IPS-NIHi7 (cell line): ENCODE measurements at regions not wholly inside any gene's neighbourhood (a gene's known extent, or its start where the extent isn't known, plus 50 kb on each side); places are given as distances from the start of the nearest gene placed in this dataset.

Experiments used
- DNase-seq: peaks from one replicate; pipeline ENCODE4 v3.0.0; 2012; ENCODE audit warnings: mixed read lengths; ENCODE audit errors: extremely low spot score

GRCh38 chr10:132485391-132485790, 52.2 kb upstream of the INPP5A start:
- DNase-seq = no peak

GRCh38 chr10:132486539-132487121, 51.0 kb upstream of the INPP5A start:
- DNase-seq = no peak

GRCh38 chr10:132487241-132488135, 50.1 kb upstream of the INPP5A start:
- no peak for DNase-seq
